ACC112 (cell line): ENCODE measurements at regions not wholly inside any gene's neighbourhood (a gene's known extent, or its start where the extent isn't known, plus 50 kb on each side); places are given as distances from the start of the nearest gene placed in this dataset.

ENCODE experiments used
- H2AFZ ChIP-seq: fragments of 200-600 bp; sonication (generic); one replicate; pipeline ENCODE4 v1.6.0; 2017; ENCODE audit warnings: antibody characterized with exemption, low read length; ENCODE audit not compliant: unreplicated experiment
- H3K27ac ChIP-seq: fragments of 200-600 bp; sonication (generic); 2 replicates; pipeline ENCODE4 v1.5.1; 2014; ENCODE audit warnings: low read depth, mild to moderate bottlenecking, antibody characterized with exemption, low read length, moderate library complexity
- H3K27me3 ChIP-seq: fragments of 200-600 bp; sonication (generic); 2 replicates; pipeline ENCODE4 v1.6.1; 2014; ENCODE audit warnings: mild to moderate bottlenecking, antibody characterized with exemption, low read length, moderate library complexity, mixed read lengths; ENCODE audit not compliant: insufficient read depth
- H3K36me3 ChIP-seq: fragments of 200-600 bp; sonication (generic); 2 replicates; pipeline ENCODE4 v1.6.1; 2016; ENCODE audit warnings: mild to moderate bottlenecking, antibody characterized with exemption, low read length, moderate library complexity, mixed read lengths; ENCODE audit not compliant: insufficient read depth
- H3K4me1 ChIP-seq: fragments of 200-600 bp; sonication (generic); one replicate; pipeline ENCODE4 v1.6.1; 2016; ENCODE audit warnings: low read length, mixed read lengths; ENCODE audit not compliant: insufficient read depth, unreplicated experiment, control insufficient read depth
- H3K4me3 ChIP-seq: fragments of 200-600 bp; sonication (generic); 2 replicates; pipeline ENCODE4 v1.5.1; 2014; ENCODE audit warnings: mild to moderate bottlenecking, low read depth, low read length
- H3K79me2 ChIP-seq: fragments of 200-600 bp; sonication (generic); one replicate; pipeline ENCODE4 v1.6.0; 2016; ENCODE audit warnings: low read length; ENCODE audit not compliant: control insufficient read depth, unreplicated experiment, insufficient read depth

- no peak overlapping the region for H3K4me3 ChIP-seq
- H3K4me1 ChIP-seq, result peaks cover 10% of the 10 kb centered on the region
- H3K36me3 ChIP-seq, result no peaks in the 10 kb centered on the region
- no peaks in the 10 kb centered on the region for H3K79me2 ChIP-seq
- no peaks in the 10 kb centered on the region for H3K27me3 ChIP-seq
- no peak overlapping the region for H2AFZ ChIP-seq
- H3K27ac ChIP-seq, result no peak overlapping the region
Observed at GRCh38 chr20:48184229-48184628, 398.9 kb upstream of the SULF2 start.

GRCh38 chr20:48181261-48181935 is 396.1 kb upstream of the SULF2 start:
- H3K27me3 ChIP-seq, result no peaks in the 10 kb centered on the region; the same call in 1 of the 2 replicates

GRCh38 chr20:48180618-48181017 is 395.3 kb upstream of the SULF2 start:
- no peaks in the 10 kb centered on the region for H3K36me3 ChIP-seq
- H3K4me1 ChIP-seq, result peaks cover 5% of the 10 kb centered on the region
- no peaks in the 10 kb centered on the region for H3K79me2 ChIP-seq
- no peak overlapping the region for H3K27ac ChIP-seq
- H3K4me3 ChIP-seq, result no peak overlapping the region
- H2AFZ ChIP-seq, result no peak overlapping the region
- H3K27me3 ChIP-seq, result peaks cover 1% of the 10 kb centered on the region

More at GRCh38 chr20:48181261-48181935, 396.1 kb upstream of the SULF2 start:
- Histone ChIP-seq H3K36me3 (no peaks in the 10 kb centered on the region), H3K4me3 (no peak overlapping the region), H2AFZ (no peak overlapping the region), H3K27ac (no peak overlapping the region), H3K79me2 (no peaks in the 10 kb centered on the region), H3K4me1 (peaks cover 5% of the 10 kb centered on the region)

- Histone ChIP-seq H3K79me2 (no peaks in the 10 kb centered on the region), H3K36me3 (no peaks in the 10 kb centered on the region), H3K27me3 (peaks cover 7% of the 10 kb centered on the region), H3K4me3 (no peak overlapping the region), H3K27ac (no peak overlapping the region), H2AFZ (no peak overlapping the region), H3K4me1 (peaks cover 5% of the 10 kb centered on the region)
Observed at GRCh38 chr20:48180024-48180423, 394.7 kb upstream of the SULF2 start.

GRCh38 chr20:48178633-48179032 is 393.4 kb upstream of the SULF2 start:
- Histone ChIP-seq H3K36me3 (no peaks in the 10 kb centered on the region), H3K4me3 (no peak overlapping the region), H3K79me2 (no peaks in the 10 kb centered on the region), H3K27me3 (peaks cover 21% of the 10 kb centered on the region), H3K4me1 (peaks cover 5% of the 10 kb centered on the region), H3K27ac (no peak overlapping the region), H2AFZ (no peak overlapping the region)

GRCh38 chr20:48177058-48177457 is 391.8 kb upstream of the SULF2 start:
- no peak overlapping the region for H3K27ac ChIP-seq
- H3K4me1 ChIP-seq, result peaks cover 5% of the 10 kb centered on the region
- H2AFZ ChIP-seq, result no peak overlapping the region
- H3K4me3 ChIP-seq, result no peak overlapping the region
- H3K27me3 ChIP-seq, result peaks cover 36% of the 10 kb centered on the region
- H3K79me2 ChIP-seq, result no peaks in the 10 kb centered on the region
- H3K36me3 ChIP-seq, result no peaks in the 10 kb centered on the region

GRCh38 chr20:48176139-48176538 is 390.9 kb upstream of the SULF2 start:
- H3K27me3 ChIP-seq, result peaks cover 42% of the 10 kb centered on the region

GRCh38 chr20:48175261-48175660 is 390.0 kb upstream of the SULF2 start:
- no peaks in the 10 kb centered on the region for H3K79me2 ChIP-seq
- H3K4me1 ChIP-seq, result peaks cover 3% of the 10 kb centered on the region

More at GRCh38 chr20:48176139-48176538, 390.9 kb upstream of the SULF2 start:
- peaks cover 5% of the 10 kb centered on the region for H3K4me1 ChIP-seq
- no peaks in the 10 kb centered on the region for H3K36me3 ChIP-seq
- no peaks in the 10 kb centered on the region for H3K79me2 ChIP-seq
- no peak overlapping the region for H2AFZ ChIP-seq
- no peak overlapping the region for H3K27ac ChIP-seq
- no peak overlapping the region for H3K4me3 ChIP-seq

GRCh38 chr20:48172357-48172702 is 387.0 kb upstream of the SULF2 start:
- H3K79me2 ChIP-seq, result no peaks in the 10 kb centered on the region
- no peak overlapping the region for H2AFZ ChIP-seq
- no peaks in the 10 kb centered on the region for H3K36me3 ChIP-seq
- no peak overlapping the region for H3K4me3 ChIP-seq
- peaks cover 54% of the 10 kb centered on the region for H3K27me3 ChIP-seq
- H3K27ac ChIP-seq, result no peak overlapping the region
- H3K4me1 ChIP-seq, result no peaks in the 10 kb centered on the region

More at GRCh38 chr20:48175261-48175660, 390.0 kb upstream of the SULF2 start:
- Histone ChIP-seq H3K27me3 (peaks cover 46% of the 10 kb centered on the region), H3K36me3 (no peaks in the 10 kb centered on the region), H3K27ac (no peak overlapping the region), H2AFZ (no peak overlapping the region), H3K4me3 (no peak overlapping the region)

- H3K27me3 ChIP-seq, result peaks cover 59% of the 10 kb centered on the region
- no peak overlapping the region for H2AFZ ChIP-seq
- no peak overlapping the region for H3K27ac ChIP-seq
- no peaks in the 10 kb centered on the region for H3K79me2 ChIP-seq
- no peaks in the 10 kb centered on the region for H3K36me3 ChIP-seq
- H3K4me3 ChIP-seq, result no peak overlapping the region
- no peaks in the 10 kb centered on the region for H3K4me1 ChIP-seq
Observed at GRCh38 chr20:48171626-48172356, 386.5 kb upstream of the SULF2 start.

GRCh38 chr20:48171071-48171470 is 385.8 kb upstream of the SULF2 start:
- no peaks in the 10 kb centered on the region for H3K79me2 ChIP-seq
- H2AFZ ChIP-seq, result no peak overlapping the region
- no peak overlapping the region for H3K27ac ChIP-seq
- peaks cover 66% of the 10 kb centered on the region for H3K27me3 ChIP-seq
- no peak overlapping the region for H3K4me3 ChIP-seq
- H3K36me3 ChIP-seq, result no peaks in the 10 kb centered on the region
- no peaks in the 10 kb centered on the region for H3K4me1 ChIP-seq
